HCT116 (cell line): ENCODE measurements at regions not wholly inside any gene's neighbourhood (a gene's known extent, or its start where the extent isn't known, plus 50 kb on each side); places are given as distances from the start of the nearest gene placed in this dataset.

Experiments used
- ATAC-seq: fragments of 200-7000 bp; cut with Tn5 transposase; 2 replicates; pipeline ENCODE4 v1.9.1; 2020; ENCODE audit warnings: mild to moderate bottlenecking, moderate library complexity
- BruUV-seq: library from RNA; stranded (reverse); fragments of 400-500 nt; replicated peaks from 2 replicates; lab custom pipeline; 2021; lab: Mats Ljungman, UMichigan
- CTCF ChIA-PET: fragments of 300-600 bp; sonication (Branson Sonifier 250); formaldehyde crosslinking; loops from one replicate; lab custom pipeline; 2021; ENCODE audit warnings: antibody characterized with exemption; lab: Charles Lee
- POLR2A ChIA-PET: fragments of 300-600, 350-600 bp; sonication (Branson Sonifier 250); formaldehyde crosslinking; loops from one replicate; lab custom pipeline; 2021; ENCODE audit warnings: antibody characterized with exemption; lab: Charles Lee
- RAD21 ChIA-PET, 2 experiments: fragments of 300-600 bp; sonication (Branson Sonifier 250); formaldehyde crosslinking; loops; one replicate each; lab custom pipeline; 2023; ENCODE audit warnings: low total read pairs in 2 of 2; ENCODE audit not compliant: uncharacterized antibody in 2 of 2, unreplicated experiment in 2 of 2, low non-redundant PET in 1 of 2; lab: Charles Lee
- DNase-seq: peaks from one replicate; pipeline ENCODE4 v3.0.0-alpha.2; 2010; ENCODE audit warnings: low read depth, low spot score
- H2AFZ ChIP-seq: fragments of 200-600 bp; shearing (Covaris generic), sonication (generic); 2 replicates; pipeline ENCODE4 v1.6.1; 2017; ENCODE audit warnings: low read depth, mixed run types, mixed read lengths, antibody characterized with exemption, low read length; ENCODE audit not compliant: poor library complexity, severe bottlenecking
- H3K27ac ChIP-seq: 2 replicates; pipeline ENCODE4 v1.5.1; 2012; ENCODE audit warnings: low read depth, low read length
- H3K27me3 ChIP-seq: fragments of 200-600 bp; sonication (generic); 2 replicates; pipeline ENCODE4 v1.6.1; 2016; ENCODE audit warnings: mixed run types, low read length, mixed read lengths; ENCODE audit not compliant: insufficient read depth
- H3K36me3 ChIP-seq, 2 experiments: fragments of 200-500 bp in 1 of 2; fragments of 200-600 bp in 1 of 2; sonication (Bioruptor generic) in 1 of 2; sonication (generic) in 1 of 2; 2 replicates each; pipeline versions ENCODE4 v1.5.1 to v1.6.1; 2014 to 2016; ENCODE audit warnings: low read length in 2 of 2, inconsistent platforms in 1 of 2, mixed read lengths in 1 of 2, mixed run types in 1 of 2; ENCODE audit not compliant: insufficient read depth in 2 of 2, control insufficient read depth in 1 of 2
- H3K4me1 ChIP-seq, 2 experiments: fragments of 200-600 bp in 1 of 2; sonication (generic) in 1 of 2; 2 replicates each; pipeline versions ENCODE4 v1.5.1 to v1.6.1; 2012 to 2017; ENCODE audit warnings: low read length in 2 of 2, inconsistent platforms in 1 of 2, mild to moderate bottlenecking in 1 of 2, mixed read lengths in 1 of 2, mixed run types in 1 of 2, moderate library complexity in 1 of 2; ENCODE audit not compliant: insufficient read depth in 2 of 2, control insufficient read depth in 1 of 2
- H3K4me2 ChIP-seq: fragments of 200-600 bp; sonication (generic); 2 replicates; pipeline ENCODE4 v1.6.1; 2017; ENCODE audit warnings: mixed run types, low read length, mixed read lengths
- H3K4me3 ChIP-seq, 2 experiments: fragments of 200-600 bp in 1 of 2; sonication (generic) in 1 of 2; replicated peaks in 1 of 2; 2 replicates each; pipeline ENCODE4 v1.5.1; 2011 to 2016; ENCODE audit warnings: low read length in 2 of 2, control low read depth in 1 of 2, low read depth in 1 of 2, mild to moderate bottlenecking in 1 of 2, mixed read lengths in 1 of 2, mixed run types in 1 of 2
- H3K79me2 ChIP-seq: fragments of 200-600 bp; sonication (generic); 2 replicates; pipeline ENCODE4 v1.6.1; 2017; ENCODE audit warnings: mild to moderate bottlenecking, mixed run types, low read length, moderate library complexity, mixed read lengths; ENCODE audit not compliant: insufficient read depth
- H3K9ac ChIP-seq: fragments of 200-600 bp; sonication (generic); 2 replicates; pipeline ENCODE4 v1.6.1; 2016; ENCODE audit warnings: low read length, mixed read lengths
- H3K9me2 ChIP-seq: fragments of 200-600 bp; sonication (generic), shearing (Covaris generic); 2 replicates; pipeline ENCODE4 v1.6.1; 2017; ENCODE audit warnings: mixed run types, mild to moderate bottlenecking, moderate library complexity; ENCODE audit not compliant: insufficient read depth
- H3K9me3 ChIP-seq, 2 experiments: fragments of 200-500 bp in 1 of 2; fragments of 200-600 bp in 1 of 2; sonication (Bioruptor generic) in 1 of 2; sonication (generic) in 1 of 2; 2 replicates each; pipeline ENCODE4 v1.6.1; 2014 to 2017; ENCODE audit warnings: low read length in 2 of 2, mixed read lengths in 2 of 2, inconsistent platforms in 1 of 2, low read depth in 1 of 2, mild to moderate bottlenecking in 1 of 2, mixed run types in 1 of 2, moderate library complexity in 1 of 2; ENCODE audit not compliant: control insufficient read depth in 1 of 2, insufficient read depth in 1 of 2
- H4K20me1 ChIP-seq: fragments of 200-600 bp; sonication (generic), shearing (Covaris generic); 2 replicates; pipeline ENCODE4 v1.6.1; 2017; ENCODE audit warnings: mixed run types, mild to moderate bottlenecking, moderate library complexity; ENCODE audit not compliant: insufficient read depth
- CEBPB ChIP-seq: IDR thresholded peaks from 2 replicates; pipeline ENCODE4 v1.6.1; 2012; ENCODE audit warnings: low read depth
- EGR1 ChIP-seq: IDR thresholded peaks from 2 replicates; pipeline ENCODE4 v1.6.1; 2012; ENCODE audit warnings: low read depth
- EZH2 ChIP-seq: fragments of 200-600 bp; sonication (generic); IDR thresholded peaks from 2 replicates; pipeline ENCODE4 v1.6.1; 2017; ENCODE audit warnings: antibody characterized with exemption, mixed run types
- EZH2phosphoT487 ChIP-seq: fragments of 200-600 bp; IDR thresholded peaks from 2 replicates; pipeline ENCODE4 v1.6.1; 2018; ENCODE audit warnings: antibody characterized with exemption, borderline replicate concordance
- FOSL1 ChIP-seq: IDR thresholded peaks from 2 replicates; pipeline ENCODE4 v1.6.1; 2012; ENCODE audit warnings: low read depth
- POLR2A ChIP-seq: IDR thresholded peaks from 2 replicates; pipeline ENCODE4 v1.7.0; 2011; ENCODE audit warnings: borderline replicate concordance; ENCODE audit not compliant: insufficient read depth, insufficient read length; ENCODE audit errors: extremely low read depth
- POLR2AphosphoS5 ChIP-seq: IDR thresholded peaks from 2 replicates; pipeline ENCODE4 v1.6.1; 2011; ENCODE audit warnings: mild to moderate bottlenecking, low read depth, low read length, moderate library complexity
- RAD21 ChIP-seq: IDR thresholded peaks from 2 replicates; pipeline ENCODE4 v1.6.1; 2012; ENCODE audit warnings: low read depth, mild to moderate bottlenecking
- SIN3A ChIP-seq: IDR thresholded peaks from 2 replicates; pipeline ENCODE4 v1.6.1; 2012; ENCODE audit warnings: low read depth
- SP1 ChIP-seq: IDR thresholded peaks from 2 replicates; pipeline ENCODE4 v1.6.1; 2012; ENCODE audit warnings: low read depth
- TCF7L2 ChIP-seq: IDR thresholded peaks from 2 replicates; pipeline ENCODE4 v1.7.0; 2011; ENCODE audit warnings: borderline replicate concordance, inconsistent platforms; ENCODE audit not compliant: insufficient read depth, insufficient read length; ENCODE audit errors: extremely low read depth
- YY1 ChIP-seq: IDR thresholded peaks from 2 replicates; pipeline ENCODE4 v1.6.1; 2011; ENCODE audit warnings: low read length, low read depth, moderate library complexity, mild to moderate bottlenecking; ENCODE audit not compliant: insufficient replicate concordance; ENCODE audit errors: extremely low read depth
- ZFX ChIP-seq: fragments of 450-650 bp; IDR thresholded peaks from 2 replicates; pipeline ENCODE4 v1.6.1; 2017
- ZNF274 ChIP-seq: fragments of 200-500 bp; sonication (Bioruptor generic); IDR thresholded peaks from 2 replicates; pipeline ENCODE4 v1.6.1; 2014; ENCODE audit warnings: mild to moderate bottlenecking, low read depth, low read length, inconsistent platforms
- intact Hi-C: fragments of 100-400 bp; cut with micrococcal nuclease; formaldehyde crosslinking; loops from 2 replicates; pipeline ENCODE4 v1.10.0; 2022
- TF ChIP-seq, protein P1 (sequence below): IDR thresholded peaks from 2 replicates; pipeline ENCODE4 v1.6.1; 2012
- TF ChIP-seq, protein P2 (sequence below), 3 experiments: fragments of 200-600 bp in 1 of 3; sonication (generic) in 1 of 3; IDR thresholded peaks in 2 of 3; conservative IDR thresholded peaks in 1 of 3; 2 replicates each; pipeline ENCODE4 v1.5.1; 2012 to 2017; ENCODE audit warnings: low read depth in 2 of 3, low read length in 2 of 3, antibody characterized with exemption in 1 of 3, borderline replicate concordance in 1 of 3, control low read depth in 1 of 3, mild to moderate bottlenecking in 1 of 3, mixed read lengths in 1 of 3, mixed run types in 1 of 3, moderate library complexity in 1 of 3; ENCODE audit not compliant: insufficient read depth in 1 of 3

DNA sequence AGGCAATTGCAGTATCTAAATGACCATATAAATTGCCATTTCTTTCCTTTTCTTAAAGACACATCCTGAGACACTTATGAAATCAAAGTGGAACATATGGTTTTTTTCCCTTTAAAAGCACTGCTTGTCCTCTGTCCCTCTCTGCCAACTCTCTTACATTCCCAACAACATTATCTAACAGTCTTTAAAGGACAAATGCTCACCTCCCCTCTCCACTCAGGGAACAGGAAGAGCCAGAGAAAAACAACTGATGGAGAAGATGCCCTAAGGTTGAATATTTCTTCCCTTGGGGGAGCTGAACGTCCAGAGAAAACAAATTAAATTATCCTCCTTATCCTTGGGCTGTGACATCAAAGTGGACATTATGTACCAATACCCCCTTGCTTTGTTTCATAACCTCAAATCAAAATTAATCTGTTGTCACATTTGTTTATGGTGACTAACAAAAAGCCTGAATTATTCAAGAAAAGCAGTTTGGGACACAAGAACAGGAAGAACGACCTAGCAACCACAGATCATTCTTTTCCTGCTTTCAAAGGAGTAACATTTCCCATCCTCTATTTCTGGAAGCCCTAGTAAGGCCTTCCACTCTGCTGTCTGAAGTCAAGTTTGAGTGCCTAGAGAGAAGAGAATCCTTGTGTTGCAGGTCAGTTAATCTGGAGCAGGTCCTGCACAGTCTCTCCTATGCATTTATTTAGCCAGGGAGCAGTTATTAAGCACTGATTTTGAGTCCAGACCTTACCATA, 52.6 kb upstream of the PAGE1 start:
- H3K9me3 ChIP-seq = no peaks in the 10 kb centered on the region
- H3K4me2 ChIP-seq = no peak overlapping the region
- ChIA-PET RAD21 (no interaction called here), CTCF (no interaction called here), POLR2A (no interaction called here)
- no TSS peak for BruUV-seq
- no peaks in the 10 kb centered on the region for H3K36me3 ChIP-seq
- no peak overlapping the region for H3K27ac ChIP-seq
- no peak overlapping the region for H2AFZ ChIP-seq
- no peak for TF ChIP-seq YY1
- TF ChIP-seq, protein P1, sequence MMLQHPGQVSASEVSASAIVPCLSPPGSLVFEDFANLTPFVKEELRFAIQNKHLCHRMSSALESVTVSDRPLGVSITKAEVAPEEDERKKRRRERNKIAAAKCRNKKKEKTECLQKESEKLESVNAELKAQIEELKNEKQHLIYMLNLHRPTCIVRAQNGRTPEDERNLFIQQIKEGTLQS = no peak
- TF ChIP-seq SP1 = no peak
- TF ChIP-seq RAD21 = no peak
- TF ChIP-seq FOSL1 = no peak
- TF ChIP-seq EGR1 = no peak
- no peak for TF ChIP-seq POLR2A
- no peak for TF ChIP-seq TCF7L2
- TF ChIP-seq ZNF274 = no peak
- no peaks in the 10 kb centered on the region for H3K9me2 ChIP-seq
- no peak overlapping the region for H3K9ac ChIP-seq
- ATAC-seq (no peak), DNase-seq (no peak)
- H3K27me3 ChIP-seq = peaks cover 64% of the 10 kb centered on the region
- H3K4me1 ChIP-seq = no peaks in the 10 kb centered on the region
- intact Hi-C loops = no loop called here
- no peaks in the 10 kb centered on the region for H4K20me1 ChIP-seq
- no peak overlapping the region for H3K4me3 ChIP-seq
- no peaks in the 10 kb centered on the region for H3K79me2 ChIP-seq

DNA sequence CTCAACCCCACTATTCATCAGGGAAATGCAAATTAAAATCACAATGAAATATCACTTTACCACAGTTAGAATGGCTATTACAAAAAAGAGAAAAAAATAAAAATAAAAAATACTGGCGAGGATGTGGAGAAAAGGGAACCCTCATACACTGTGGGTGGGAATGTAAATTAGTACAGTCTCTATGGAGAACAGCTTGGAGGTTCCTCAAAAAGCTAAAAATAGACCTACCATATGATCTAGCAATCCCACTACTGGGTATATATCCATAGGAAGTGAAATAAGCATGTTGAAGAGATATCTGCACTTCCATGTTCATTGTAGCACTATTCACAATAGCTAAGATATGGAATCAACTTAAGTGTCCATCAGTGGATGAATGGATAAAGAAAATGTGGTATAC, 50.5 kb upstream of the PAGE1 start:
- Histone ChIP-seq H3K9me3 (no peaks in the 10 kb centered on the region), H3K36me3 (no peaks in the 10 kb centered on the region), H3K4me2 (no peak overlapping the region), H3K9me2 (no peaks in the 10 kb centered on the region), H3K27ac (no peak overlapping the region), H3K9ac (no peak overlapping the region), H3K27me3 (peaks cover 48% of the 10 kb centered on the region), H3K79me2 (no peaks in the 10 kb centered on the region), H3K4me3 (no peak overlapping the region), H2AFZ (no peak overlapping the region), H3K4me1 (no peaks in the 10 kb centered on the region), H4K20me1 (no peaks in the 10 kb centered on the region)
- ChIA-PET POLR2A (no interaction called here), CTCF (no interaction called here), RAD21 (no interaction called here)
- ATAC-seq = no peak
- no peak for DNase-seq
- BruUV-seq = no TSS peak
- TF ChIP-seq, protein P2, sequence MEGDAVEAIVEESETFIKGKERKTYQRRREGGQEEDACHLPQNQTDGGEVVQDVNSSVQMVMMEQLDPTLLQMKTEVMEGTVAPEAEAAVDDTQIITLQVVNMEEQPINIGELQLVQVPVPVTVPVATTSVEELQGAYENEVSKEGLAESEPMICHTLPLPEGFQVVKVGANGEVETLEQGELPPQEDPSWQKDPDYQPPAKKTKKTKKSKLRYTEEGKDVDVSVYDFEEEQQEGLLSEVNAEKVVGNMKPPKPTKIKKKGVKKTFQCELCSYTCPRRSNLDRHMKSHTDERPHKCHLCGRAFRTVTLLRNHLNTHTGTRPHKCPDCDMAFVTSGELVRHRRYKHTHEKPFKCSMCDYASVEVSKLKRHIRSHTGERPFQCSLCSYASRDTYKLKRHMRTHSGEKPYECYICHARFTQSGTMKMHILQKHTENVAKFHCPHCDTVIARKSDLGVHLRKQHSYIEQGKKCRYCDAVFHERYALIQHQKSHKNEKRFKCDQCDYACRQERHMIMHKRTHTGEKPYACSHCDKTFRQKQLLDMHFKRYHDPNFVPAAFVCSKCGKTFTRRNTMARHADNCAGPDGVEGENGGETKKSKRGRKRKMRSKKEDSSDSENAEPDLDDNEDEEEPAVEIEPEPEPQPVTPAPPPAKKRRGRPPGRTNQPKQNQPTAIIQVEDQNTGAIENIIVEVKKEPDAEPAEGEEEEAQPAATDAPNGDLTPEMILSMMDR (IDR thresholded peaks at IDR 0.05 in 2 of 3, conservative IDR thresholded peaks at IDR 0.05 in 1 of 3; ENCODE audit: borderline replicate concordance in 1 of 3, insufficient read depth in 1 of 3, low read depth in 2 of 3, low read length in 2 of 3) = no peak
- TF ChIP-seq SP1 (no peak), CEBPB (no peak), SIN3A (no peak), ZFX (no peak), POLR2AphosphoS5 (no peak), EZH2phosphoT487 (no peak), EZH2 (no peak)
- intact Hi-C loops = no loop called here
